Ascending aorta (tissue), 2 donors: ENCODE measurements at regions not wholly inside any gene's neighbourhood (a gene's known extent, or its start where the extent isn't known, plus 50 kb on each side); places are given as distances from the start of the nearest gene placed in this dataset.
"Not testable (repeated sequence)": the region's sequence is repeated elsewhere in the genome, so short reads cannot be mapped to it uniquely, and the experiment has no call there.

Experiments used
- DNase-seq, 2 donors: peaks; one replicate each; pipeline ENCODE4 v3.0.0-alpha.2; 2019; ENCODE audit warnings: low spot score in 2 of 2
- H3K27ac ChIP-seq, 2 donors: fragments of 200-600 bp; sonication (generic); one replicate each; pipeline ENCODE4 v1.5.1; 2016 to 2017; ENCODE audit warnings: mild to moderate bottlenecking in 1 of 2
- H3K27me3 ChIP-seq: fragments of 200-600 bp; sonication (generic); one replicate; pipeline ENCODE4 v1.5.1; 2017
- H3K36me3 ChIP-seq, 2 donors: fragments of 200-600 bp; sonication (generic); one replicate each; pipeline ENCODE4 v1.5.1; 2016
- H3K4me1 ChIP-seq, 2 donors: fragments of 200-600 bp; sonication (generic); one replicate each; pipeline ENCODE4 v1.5.1; 2016 to 2017; ENCODE audit warnings: mild to moderate bottlenecking in 1 of 2
- H3K4me3 ChIP-seq, 2 donors: fragments of 200-600 bp; sonication (generic); one replicate each; pipeline ENCODE4 v1.5.1; 2016 to 2017; ENCODE audit warnings: mild to moderate bottlenecking in 1 of 2
- H3K9me3 ChIP-seq, 2 donors: fragments of 200-600 bp; sonication (generic); one replicate each; pipeline ENCODE4 v1.5.1; 2016
- intact Hi-C: fragments of 100-400 bp; cut with DNase I; formaldehyde crosslinking; loops from one replicate; pipeline ENCODE4 v1.15.1; 2023
- TF ChIP-seq, protein P1 (sequence below), 3 experiments: fragments of 200-600 bp in 2 of 3; fragments of 450-650 bp in 1 of 3; sonication (generic) in 2 of 3; IDR thresholded peaks; one replicate each; pipeline ENCODE4 v1.5.1; 2016 to 2019; ENCODE audit warnings: antibody characterized with exemption in 3 of 3, mild to moderate bottlenecking in 1 of 3, moderate library complexity in 1 of 3

DNA sequence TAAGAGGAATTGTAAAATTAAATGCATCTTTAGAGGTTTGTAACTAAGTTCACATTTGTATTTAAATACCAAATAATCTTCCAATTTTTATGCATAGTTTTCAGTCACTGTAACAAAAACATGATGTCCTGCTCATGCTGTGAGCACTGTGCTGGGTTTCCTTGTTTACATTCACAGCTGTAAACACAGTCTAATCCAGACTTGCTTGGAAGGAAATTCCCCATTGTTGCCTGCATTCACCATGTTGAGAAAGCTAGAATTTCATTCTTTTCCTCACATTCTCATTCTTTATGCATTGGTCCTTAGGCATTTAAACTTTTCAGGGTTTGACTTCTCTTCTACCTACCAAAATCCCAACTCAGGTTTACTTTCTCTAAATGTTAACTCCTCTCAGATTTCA lies 242.0 kb upstream of the TBX18 start:
- no peak for DNase-seq
- Histone ChIP-seq H3K27ac (no peak overlapping the region), H3K27me3 (no peaks in the 10 kb centered on the region), H3K4me1 (no peaks in the 10 kb centered on the region), H3K9me3 (no peaks in the 10 kb centered on the region), H3K36me3 (no peaks in the 10 kb centered on the region), H3K4me3 (no peak overlapping the region)
- intact Hi-C loops = no loop called here
- TF ChIP-seq, protein P1, sequence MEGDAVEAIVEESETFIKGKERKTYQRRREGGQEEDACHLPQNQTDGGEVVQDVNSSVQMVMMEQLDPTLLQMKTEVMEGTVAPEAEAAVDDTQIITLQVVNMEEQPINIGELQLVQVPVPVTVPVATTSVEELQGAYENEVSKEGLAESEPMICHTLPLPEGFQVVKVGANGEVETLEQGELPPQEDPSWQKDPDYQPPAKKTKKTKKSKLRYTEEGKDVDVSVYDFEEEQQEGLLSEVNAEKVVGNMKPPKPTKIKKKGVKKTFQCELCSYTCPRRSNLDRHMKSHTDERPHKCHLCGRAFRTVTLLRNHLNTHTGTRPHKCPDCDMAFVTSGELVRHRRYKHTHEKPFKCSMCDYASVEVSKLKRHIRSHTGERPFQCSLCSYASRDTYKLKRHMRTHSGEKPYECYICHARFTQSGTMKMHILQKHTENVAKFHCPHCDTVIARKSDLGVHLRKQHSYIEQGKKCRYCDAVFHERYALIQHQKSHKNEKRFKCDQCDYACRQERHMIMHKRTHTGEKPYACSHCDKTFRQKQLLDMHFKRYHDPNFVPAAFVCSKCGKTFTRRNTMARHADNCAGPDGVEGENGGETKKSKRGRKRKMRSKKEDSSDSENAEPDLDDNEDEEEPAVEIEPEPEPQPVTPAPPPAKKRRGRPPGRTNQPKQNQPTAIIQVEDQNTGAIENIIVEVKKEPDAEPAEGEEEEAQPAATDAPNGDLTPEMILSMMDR (IDR thresholded peaks at IDR 0.05) = no peak

DNA sequence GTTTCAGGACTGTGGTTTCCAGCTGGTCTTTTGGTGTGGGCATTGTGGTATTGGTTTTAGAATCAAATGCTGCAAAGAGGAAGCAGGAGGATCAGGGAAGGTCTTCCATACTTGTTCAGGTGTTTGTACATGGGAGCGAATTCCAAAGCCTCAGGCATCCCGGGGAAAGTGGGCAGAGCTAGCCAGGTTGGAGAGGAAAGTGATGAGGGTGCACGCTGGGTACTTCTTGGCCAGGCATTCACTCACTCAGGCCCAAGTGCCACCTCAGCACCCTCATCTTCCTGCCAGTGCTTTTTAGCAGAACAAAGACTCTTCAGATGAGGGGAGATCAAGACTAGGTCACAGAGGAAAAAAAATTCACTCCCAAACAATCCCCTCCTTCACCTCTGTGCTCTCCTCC lies 241.1 kb upstream of the TBX18 start:
- no peak overlapping the region for H3K27ac ChIP-seq
- TF ChIP-seq, protein P1 (IDR thresholded peaks at IDR 0.05) = no peak
- intact Hi-C loops = no loop called here
- H3K4me3 ChIP-seq = no peak overlapping the region
- no peak for DNase-seq
- H3K9me3 ChIP-seq = no peaks in the 10 kb centered on the region
- H3K27me3 ChIP-seq = no peaks in the 10 kb centered on the region
- no peaks in the 10 kb centered on the region for H3K4me1 ChIP-seq
- no peaks in the 10 kb centered on the region for H3K36me3 ChIP-seq

DNA sequence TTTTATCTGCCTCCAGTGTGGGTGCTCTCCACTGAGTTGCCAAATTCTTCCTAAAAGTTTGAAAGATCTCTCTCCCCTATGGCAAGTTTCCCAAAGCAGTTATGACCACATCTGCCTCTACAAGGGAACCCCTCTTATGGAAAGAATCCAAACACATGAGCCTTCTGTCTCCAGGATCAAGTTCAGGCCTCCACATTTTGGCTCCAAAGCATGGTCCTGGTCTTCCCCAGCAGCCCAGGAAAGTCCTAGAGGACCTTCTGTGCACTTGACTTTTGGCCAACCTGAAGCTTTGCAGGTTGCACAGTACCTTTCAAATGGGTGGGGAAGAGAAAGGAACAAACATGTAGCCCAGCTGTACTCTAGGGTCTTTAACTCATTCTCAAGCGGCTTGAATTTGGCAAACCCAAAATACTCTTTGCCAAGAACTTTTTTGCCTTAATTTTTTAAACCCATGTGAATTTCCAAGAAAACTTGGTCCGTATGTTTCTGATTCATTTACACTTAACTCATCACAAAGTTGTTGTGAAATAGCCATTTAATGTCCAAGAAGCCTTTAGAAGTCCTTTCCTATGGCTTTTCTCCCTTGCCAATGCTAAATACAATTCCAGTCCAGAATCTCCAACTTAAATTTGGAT lies 240.1 kb upstream of the TBX18 start:
- no peak overlapping the region for H3K27ac ChIP-seq
- no peaks in the 10 kb centered on the region for H3K4me1 ChIP-seq
- H3K9me3 ChIP-seq = no peaks in the 10 kb centered on the region
- H3K4me3 ChIP-seq = no peak overlapping the region
- TF ChIP-seq, protein P1 (IDR thresholded peaks at IDR 0.05) = no peak
- intact Hi-C loops = no loop called here
- no peak for DNase-seq
- H3K36me3 ChIP-seq = no peaks in the 10 kb centered on the region
- no peaks in the 10 kb centered on the region for H3K27me3 ChIP-seq

DNA sequence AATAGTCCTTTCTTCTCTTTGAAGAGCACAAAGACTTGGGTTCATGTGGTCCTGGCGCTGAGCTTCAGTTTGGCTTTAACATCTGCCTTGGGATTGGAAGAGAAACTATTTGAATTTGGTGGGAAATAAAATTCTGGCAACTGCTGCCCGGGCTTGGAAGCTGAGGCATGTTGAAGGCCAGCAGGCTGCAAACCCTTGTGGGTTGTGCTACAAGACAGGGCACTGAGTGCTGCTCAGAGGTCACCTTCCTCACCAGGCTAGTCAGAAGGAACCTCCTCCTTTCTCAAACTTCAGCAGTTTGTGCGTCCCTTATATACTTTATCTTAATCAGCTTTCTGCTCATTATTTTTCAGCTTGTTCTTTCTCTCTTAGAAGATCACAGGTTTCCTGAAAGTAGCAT lies 238.4 kb upstream of the TBX18 start:
- intact Hi-C loops = no loop called here
- Histone ChIP-seq H3K36me3 (no peaks in the 10 kb centered on the region), H3K27ac (no peak overlapping the region), H3K4me3 (no peak overlapping the region), H3K9me3 (no peaks in the 10 kb centered on the region), H3K4me1 (no peaks in the 10 kb centered on the region), H3K27me3 (no peaks in the 10 kb centered on the region)
- TF ChIP-seq, protein P1 (IDR thresholded peaks at IDR 0.05) = no peak
- no peak for DNase-seq

DNA sequence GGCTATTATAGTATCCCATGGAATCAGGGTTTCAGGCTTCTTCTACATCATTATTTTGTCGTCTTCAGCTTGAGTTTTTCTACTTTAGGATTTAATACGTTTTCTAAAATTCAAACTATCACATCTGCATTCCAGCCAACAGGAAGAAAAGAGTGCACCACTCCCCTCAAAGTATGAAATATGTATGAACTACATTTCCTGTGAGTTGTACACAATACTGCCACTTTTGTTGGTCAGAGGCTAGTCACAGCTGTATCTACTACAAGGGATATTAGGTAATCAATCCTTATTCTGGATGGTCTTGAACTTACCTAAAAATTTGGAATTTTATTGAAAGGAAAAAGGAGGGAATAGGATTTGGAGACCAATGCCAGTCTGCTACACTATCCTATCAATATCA lies 235.6 kb upstream of the TBX18 start:
- Histone ChIP-seq H3K4me1 (no peaks in the 10 kb centered on the region), H3K4me3 (no peak overlapping the region), H3K36me3 (no peaks in the 10 kb centered on the region), H3K27ac (no peak overlapping the region), H3K27me3 (no peaks in the 10 kb centered on the region), H3K9me3 (no peaks in the 10 kb centered on the region)
- intact Hi-C loops = no loop called here
- DNase-seq = no peak
- TF ChIP-seq, protein P1 (IDR thresholded peaks at IDR 0.05) = no peak

DNA sequence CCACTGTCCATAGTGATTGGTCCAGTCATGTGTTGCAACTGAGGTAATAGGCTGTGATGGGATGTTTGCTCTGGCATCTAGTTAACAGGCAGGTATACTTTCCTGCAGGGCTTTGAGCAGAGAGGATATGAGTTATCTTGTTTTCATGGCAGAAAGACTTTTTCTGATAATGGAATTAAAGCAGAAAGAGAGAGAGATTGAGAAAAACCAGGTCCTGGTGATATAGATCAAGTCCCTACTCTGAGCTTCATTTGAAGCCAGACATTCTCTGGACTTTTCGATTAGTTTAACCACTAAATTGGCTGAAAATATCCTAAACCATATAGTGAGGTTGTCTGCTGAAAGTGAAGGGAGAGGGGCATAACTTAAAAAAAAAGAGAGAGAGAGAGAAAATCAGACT lies 233.8 kb upstream of the TBX18 start:
- TF ChIP-seq, protein P1 (IDR thresholded peaks at IDR 0.05) = no peak
- DNase-seq = no peak
- Histone ChIP-seq H3K4me3 (no peak overlapping the region), H3K27ac (no peak overlapping the region), H3K27me3 (no peaks in the 10 kb centered on the region), H3K36me3 (no peaks in the 10 kb centered on the region), H3K4me1 (no peaks in the 10 kb centered on the region), H3K9me3 (no peaks in the 10 kb centered on the region)
- intact Hi-C loops = no loop called here

DNA sequence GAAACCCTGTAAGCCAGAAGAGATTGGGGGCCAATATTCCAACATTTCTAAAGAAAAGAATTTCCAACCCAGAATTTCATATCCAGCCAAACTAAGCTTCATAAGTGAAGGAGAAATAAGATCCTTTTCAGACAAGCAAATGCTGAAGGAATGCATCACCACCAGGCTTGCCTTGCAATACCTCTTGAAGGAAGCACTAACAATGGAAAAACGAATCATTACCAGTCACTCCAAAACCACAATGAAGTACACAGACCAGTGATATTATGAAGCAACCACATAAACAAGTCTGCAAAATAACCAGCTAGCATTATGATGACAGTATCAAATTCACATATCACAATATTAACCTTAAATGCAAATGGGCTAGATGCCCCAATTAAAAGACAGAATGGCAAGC lies 224.4 kb upstream of the TBX18 start:
- H3K4me1 ChIP-seq, H3K27me3 ChIP-seq, H3K9me3 ChIP-seq, DNase-seq, H3K4me3 ChIP-seq, H3K27ac ChIP-seq, H3K36me3 ChIP-seq, intact Hi-C loops: not testable (repeated sequence)

DNA sequence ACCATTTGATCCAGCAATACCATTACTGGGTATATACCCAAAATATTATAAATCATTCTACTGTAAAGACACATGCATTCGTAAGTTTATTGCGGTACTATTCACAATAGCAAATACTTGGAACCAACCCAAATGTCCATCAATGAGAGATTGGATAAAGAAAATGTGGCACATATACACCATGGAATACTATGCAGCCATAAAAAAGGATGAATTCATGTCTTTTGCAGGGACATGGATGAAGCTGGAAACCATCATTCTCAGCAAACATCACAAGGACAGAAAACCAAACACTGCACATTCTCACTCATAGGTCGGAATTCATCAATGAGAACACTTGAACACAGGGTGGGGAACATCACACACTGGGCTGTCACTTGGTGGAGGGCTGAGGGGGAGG lies 221.1 kb upstream of the TBX18 start:
- H3K36me3 ChIP-seq, H3K9me3 ChIP-seq, H3K27me3 ChIP-seq, H3K4me3 ChIP-seq, intact Hi-C loops, H3K4me1 ChIP-seq, DNase-seq, H3K27ac ChIP-seq: not testable (repeated sequence)
